HPDE6-E6E7 (cell line): ENCODE measurements at regions not wholly inside any gene's neighbourhood (a gene's known extent, or its start where the extent isn't known, plus 50 kb on each side); places are given as distances from the start of the nearest gene placed in this dataset.

Experiments used
- DNase-seq: peaks from one replicate; pipeline ENCODE4 v3.0.0; 2011; ENCODE audit warnings: missing footprints; ENCODE audit errors: extremely low spot score

DNA sequence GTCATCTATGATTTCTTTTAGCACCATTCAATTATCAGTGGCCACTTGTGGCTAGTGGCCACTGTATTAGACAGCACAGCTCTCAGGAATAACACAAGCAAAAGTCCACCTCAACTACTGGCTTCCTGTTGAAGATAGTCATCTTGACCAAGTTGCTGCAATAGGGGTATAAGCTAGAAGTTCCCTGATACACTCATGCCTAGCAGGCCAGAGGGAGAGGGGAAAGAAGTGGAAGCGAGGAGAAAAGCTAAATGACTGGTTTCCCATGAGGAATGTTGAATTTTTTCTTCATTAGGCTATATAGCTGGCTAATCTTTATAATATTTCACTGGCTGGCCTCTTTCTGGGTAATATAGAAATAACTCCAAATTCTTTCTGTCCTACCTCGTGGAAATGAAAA lies 327.5 kb upstream of the MEOX2 start:
- no peak for DNase-seq

- DNase-seq = no peak
Observed at GRCh38 chr7:16007911-16008310, 321.4 kb upstream of the MEOX2 start.

DNA sequence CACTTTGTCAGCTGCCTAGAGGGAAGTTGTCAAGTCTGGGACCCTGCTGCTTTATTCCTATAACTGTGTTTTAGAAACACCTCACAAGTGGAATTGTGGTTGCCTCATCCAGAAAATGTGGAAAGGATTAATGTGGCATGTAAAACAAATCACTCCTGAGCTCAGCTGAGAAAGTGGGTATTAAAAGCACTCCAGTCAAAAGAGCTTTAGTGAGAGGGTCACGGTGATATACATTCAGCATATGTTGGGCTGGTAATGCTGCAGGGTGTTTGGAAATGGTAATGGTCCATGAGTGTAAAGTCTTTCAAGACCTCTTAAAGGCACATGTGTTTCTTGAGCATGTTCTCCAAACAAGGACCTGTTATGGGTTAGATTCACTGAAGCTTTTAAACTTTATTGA lies 318.2 kb upstream of the MEOX2 start:
- no peak for DNase-seq

- no peak for DNase-seq
Observed at GRCh38 chr7:16001477-16001876, 315.0 kb upstream of the MEOX2 start.

DNA sequence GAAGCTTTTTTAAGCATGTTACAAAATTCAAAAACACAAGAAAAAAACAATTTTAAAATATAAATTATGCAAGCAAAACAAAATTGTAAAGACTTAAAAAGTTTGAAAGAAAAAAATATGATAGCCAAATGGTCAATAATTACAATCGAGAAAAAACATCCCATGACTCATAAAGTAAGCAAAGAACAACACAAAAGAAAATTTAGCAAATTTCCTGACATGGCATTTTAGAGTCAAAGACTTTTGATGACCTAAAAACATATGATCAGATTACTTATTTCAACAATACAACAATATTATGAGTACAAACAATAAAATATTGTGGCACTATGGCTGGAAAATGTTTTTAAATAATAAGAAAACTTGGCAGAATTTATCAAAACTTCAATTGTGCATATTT lies 312.1 kb upstream of the MEOX2 start:
- no peak for DNase-seq

- DNase-seq = no peak
Observed at GRCh38 chr7:15995027-15995426, 308.5 kb upstream of the MEOX2 start.

DNA sequence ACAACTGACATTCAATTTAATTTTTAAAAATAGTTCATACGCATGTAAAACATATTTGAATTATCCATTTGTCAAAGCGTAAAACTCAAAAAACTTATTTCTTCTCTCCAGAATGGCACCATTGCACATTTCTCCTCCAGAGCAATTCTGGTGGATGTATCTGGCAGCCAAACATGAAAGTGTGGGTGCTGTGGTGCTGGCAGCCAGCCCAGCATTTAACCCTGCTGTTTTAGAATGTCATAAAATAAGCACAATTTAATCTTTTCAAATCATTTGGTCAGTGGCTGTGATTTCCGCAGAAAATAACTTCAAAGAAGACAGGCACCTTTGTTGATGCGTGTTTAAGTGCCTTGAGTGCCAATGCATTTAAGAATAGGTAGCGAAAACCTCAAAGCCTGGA lies 302.7 kb upstream of the MEOX2 start:
- DNase-seq = no peak

- DNase-seq = no peak
Observed at GRCh38 chr7:15985587-15986384, 299.3 kb upstream of the MEOX2 start.

DNA sequence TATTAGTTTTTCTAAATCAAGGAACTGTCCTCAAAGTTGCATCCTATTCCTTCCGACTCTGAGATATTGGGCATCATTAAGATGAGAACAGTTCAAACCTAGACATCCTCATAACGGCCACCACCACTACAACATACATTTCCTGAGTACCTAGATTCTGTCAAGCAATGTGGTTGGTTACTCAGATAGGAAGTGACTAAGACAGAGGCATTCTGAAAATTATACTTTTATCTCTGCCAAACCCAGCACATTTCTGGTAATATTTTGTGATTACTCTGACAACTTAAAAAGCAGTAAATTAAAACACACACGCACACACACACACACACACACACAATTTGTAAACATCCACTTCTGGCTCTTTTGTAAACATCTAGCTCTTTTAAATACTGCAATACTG lies 291.2 kb upstream of the MEOX2 start:
- no peak for DNase-seq

- DNase-seq = no peak
Observed at GRCh38 chr7:15972862-15973275, 286.4 kb upstream of the MEOX2 start.

- no peak for DNase-seq
Observed at GRCh38 chr7:15967551-15967950, 281.1 kb upstream of the MEOX2 start.

DNA sequence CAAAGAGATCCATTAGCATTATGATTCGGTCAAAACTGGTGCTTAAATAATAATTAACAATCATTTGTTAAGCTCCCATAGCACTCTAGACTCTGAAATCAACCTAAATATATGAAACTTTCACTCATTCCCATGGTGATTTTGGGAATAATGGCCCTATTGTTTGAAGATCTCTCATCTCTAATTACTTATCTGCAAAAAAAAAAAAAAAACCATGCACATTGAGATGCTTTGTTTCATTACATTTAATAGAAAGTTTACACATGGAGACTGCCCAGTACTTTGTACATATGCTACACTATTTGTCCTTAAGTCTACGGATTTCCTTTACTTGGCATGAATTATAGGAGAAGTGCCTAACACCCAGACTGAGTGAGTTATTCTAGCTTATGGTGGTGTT lies 280.6 kb upstream of the MEOX2 start:
- no peak for DNase-seq

DNA sequence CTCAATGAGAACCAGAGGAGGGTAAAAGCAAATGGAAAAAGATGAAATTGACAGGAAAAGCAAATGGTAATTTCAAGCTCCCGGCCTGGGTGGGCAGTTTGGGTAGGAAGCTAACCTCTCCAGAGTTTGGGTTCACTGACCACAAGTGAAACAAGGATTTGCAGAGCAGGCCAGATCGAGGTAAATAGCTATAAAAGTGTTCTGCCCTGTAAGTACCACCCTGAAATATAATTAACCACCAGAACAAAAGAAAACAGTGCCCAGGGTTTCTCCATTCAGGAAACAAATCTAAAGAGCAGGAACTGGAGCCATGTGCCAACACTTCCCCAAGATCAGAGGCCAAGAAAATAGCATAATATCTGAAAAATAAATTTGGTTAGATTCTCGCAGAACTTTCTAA lies 276.7 kb upstream of the MEOX2 start:
- no peak for DNase-seq

- DNase-seq = no peak
Observed at GRCh38 chr7:15954671-15955354, 268.3 kb upstream of the MEOX2 start.

DNA sequence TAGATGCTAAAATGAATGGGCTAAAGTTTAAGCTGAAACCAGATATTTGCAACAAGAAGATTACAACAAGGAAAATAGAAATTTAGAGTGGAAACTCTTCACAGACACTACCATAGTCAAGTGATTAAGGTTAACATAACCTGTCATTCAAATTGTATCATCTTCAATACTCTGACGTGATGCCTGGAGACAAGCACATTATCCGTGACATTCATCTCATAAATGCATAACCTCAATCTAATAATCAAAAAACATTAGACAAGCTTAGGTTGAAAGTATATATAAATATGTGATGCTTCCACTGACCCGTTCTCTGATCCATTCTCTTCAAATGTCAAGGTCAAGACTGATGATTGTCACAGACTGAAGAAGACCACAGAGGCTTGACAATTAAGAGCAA lies 263.8 kb upstream of the MEOX2 start:
- no peak for DNase-seq

GRCh38 chr7:15947754-15948153 lies 261.3 kb upstream of the MEOX2 start:
- no peak for DNase-seq

DNA sequence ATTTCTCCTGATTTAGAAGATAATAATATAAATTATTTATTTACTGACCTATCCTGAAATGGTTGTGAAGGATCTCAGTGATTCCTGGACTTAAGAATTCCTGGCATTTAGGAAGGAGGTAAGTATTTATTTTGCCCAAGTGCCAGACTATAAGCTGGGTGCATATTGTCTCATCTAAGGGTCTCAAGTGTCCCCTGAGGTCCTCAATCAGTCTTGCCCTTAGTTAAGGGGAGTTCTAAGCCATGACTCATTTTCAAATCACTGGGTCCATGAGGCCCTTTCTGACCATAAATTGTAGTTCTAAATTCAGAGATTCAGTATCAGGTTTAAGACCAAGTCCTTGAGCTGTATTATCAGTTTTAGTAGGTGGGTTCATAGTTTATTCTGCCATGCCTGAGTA lies 251.6 kb upstream of the MEOX2 start:
- DNase-seq = no peak

DNA sequence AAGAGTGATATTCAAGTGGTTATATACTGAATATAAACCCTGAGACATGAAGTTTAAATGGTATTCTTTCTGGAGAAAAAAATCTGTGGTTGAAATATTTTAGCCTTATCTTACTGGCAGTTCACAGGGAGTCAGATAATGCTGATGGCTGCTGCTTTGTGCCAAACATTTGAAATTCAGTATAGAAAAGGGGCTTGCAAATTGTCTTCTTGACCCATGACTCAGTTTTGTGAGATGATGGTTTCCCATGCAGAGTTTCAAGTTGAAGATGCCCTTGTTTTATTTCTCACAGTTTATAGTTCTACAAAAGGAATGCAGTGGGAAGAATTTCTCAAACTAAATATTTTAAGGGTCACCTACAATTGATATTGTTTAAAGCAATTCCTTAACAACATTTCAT lies 251.1 kb upstream of the MEOX2 start:
- DNase-seq = no peak

- no peak for DNase-seq
Observed at GRCh38 chr7:15936991-15937390, 250.5 kb upstream of the MEOX2 start.

- DNase-seq = no peak
Observed at GRCh38 chr7:15932318-15932717, 245.8 kb upstream of the MEOX2 start.

DNA sequence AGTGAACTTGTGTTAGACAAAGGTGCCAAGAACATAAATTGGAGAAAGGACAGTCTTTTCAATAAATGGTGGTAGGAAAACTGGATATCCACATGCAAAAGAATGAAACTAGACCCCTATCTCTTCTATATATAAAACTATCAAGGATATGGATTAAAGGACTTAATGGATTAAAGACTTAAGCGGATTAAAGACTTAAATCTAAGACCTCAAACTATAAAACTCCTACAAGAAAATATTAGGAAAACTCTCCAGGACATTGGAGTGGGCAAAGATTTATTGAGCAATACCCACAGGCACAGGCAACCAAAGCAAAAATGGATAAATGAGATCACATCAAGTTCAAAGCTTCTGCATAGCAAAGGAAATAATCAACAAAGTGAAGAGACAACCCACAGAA lies 242.9 kb upstream of the MEOX2 start:
- no peak for DNase-seq

GRCh38 chr7:15925608-15926007 lies 239.1 kb upstream of the MEOX2 start:
- DNase-seq = no peak

DNA sequence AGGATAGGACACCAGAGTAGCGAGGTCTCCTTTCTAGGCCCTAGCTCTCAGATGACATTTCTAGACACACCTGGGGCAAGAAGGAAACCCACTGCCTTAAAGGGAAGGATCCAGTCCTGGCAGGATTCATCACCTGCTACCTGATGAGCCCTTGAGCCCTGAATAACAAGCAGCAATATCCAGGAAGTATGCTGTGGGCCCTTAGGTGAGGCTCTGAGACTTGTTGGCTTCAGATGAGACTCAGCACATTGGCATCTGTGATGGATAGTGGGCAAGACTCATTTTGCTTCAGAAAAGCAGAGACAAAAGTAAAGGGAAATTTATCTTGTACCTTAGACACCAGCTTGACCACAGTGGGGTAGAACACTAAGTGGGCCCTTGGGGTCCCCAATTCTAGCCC lies 238.4 kb upstream of the MEOX2 start:
- no peak for DNase-seq

GRCh38 chr7:15922002-15922401 lies 235.5 kb upstream of the MEOX2 start:
- DNase-seq = no peak
